Bronchial epithelial cell (primary cell): ENCODE measurements at regions not wholly inside any gene's neighbourhood (a gene's known extent, or its start where the extent isn't known, plus 50 kb on each side); places are given as distances from the start of the nearest gene placed in this dataset.

ENCODE experiments used
- DNase-seq: peaks from one replicate; pipeline ENCODE4 v3.0.0-alpha.2; 2010; ENCODE audit warnings: low read depth
- FAIRE-seq: peaks from 2 replicates; lab custom pipeline; 2011; peaks lifted over from hg19 to GRCh38; lab: Jason Lieb, UNC
- H3K27me3 ChIP-seq: 2 replicates; pipeline ENCODE4 v1.5.1; 2011; ENCODE audit warnings: low read length; ENCODE audit not compliant: control insufficient read depth, insufficient read depth
- H3K36me3 ChIP-seq: 2 replicates; pipeline ENCODE4 v1.5.1; 2011; ENCODE audit warnings: low read length; ENCODE audit not compliant: control insufficient read depth, insufficient read depth
- H3K4me3 ChIP-seq: 2 replicates; pipeline ENCODE4 v1.5.1; 2011; ENCODE audit warnings: mild to moderate bottlenecking, low read depth, low read length, control low read depth
- TF ChIP-seq, protein P1 (sequence below): IDR thresholded peaks from 2 replicates; pipeline ENCODE4 v1.5.1; 2011; ENCODE audit warnings: mild to moderate bottlenecking, moderate library complexity, low read length, control low read depth, inconsistent platforms; ENCODE audit not compliant: insufficient read depth, severe bottlenecking

DNA sequence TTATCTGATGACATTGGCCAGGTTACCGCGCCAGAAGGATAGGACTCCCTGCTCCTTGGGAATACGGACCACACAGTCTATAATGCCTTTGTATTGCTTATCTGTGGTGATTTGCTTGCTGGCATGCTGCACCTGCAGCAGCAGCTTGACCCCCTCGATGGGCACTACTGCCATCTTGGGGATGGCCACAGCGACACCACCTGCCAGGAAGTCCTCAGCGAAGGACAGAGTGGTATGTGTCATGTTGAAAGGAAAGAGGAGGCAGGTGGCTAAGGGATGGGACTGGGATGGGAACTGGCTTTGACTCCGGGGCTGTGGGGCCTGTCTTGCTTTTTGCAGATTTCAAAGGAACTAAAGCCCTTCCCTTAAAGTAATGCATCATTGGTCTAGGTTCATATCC is 50.3 kb upstream of the ACO1 start:
- Histone ChIP-seq H3K27me3 (no peaks in the 10 kb centered on the region), H3K4me3 (no peak overlapping the region), H3K36me3 (no peaks in the 10 kb centered on the region)
- FAIRE-seq, result no peak
- DNase-seq, result no peak
- TF ChIP-seq, protein P1, sequence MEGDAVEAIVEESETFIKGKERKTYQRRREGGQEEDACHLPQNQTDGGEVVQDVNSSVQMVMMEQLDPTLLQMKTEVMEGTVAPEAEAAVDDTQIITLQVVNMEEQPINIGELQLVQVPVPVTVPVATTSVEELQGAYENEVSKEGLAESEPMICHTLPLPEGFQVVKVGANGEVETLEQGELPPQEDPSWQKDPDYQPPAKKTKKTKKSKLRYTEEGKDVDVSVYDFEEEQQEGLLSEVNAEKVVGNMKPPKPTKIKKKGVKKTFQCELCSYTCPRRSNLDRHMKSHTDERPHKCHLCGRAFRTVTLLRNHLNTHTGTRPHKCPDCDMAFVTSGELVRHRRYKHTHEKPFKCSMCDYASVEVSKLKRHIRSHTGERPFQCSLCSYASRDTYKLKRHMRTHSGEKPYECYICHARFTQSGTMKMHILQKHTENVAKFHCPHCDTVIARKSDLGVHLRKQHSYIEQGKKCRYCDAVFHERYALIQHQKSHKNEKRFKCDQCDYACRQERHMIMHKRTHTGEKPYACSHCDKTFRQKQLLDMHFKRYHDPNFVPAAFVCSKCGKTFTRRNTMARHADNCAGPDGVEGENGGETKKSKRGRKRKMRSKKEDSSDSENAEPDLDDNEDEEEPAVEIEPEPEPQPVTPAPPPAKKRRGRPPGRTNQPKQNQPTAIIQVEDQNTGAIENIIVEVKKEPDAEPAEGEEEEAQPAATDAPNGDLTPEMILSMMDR, result no peak
